Parathyroid adenoma (tissue), 2 donors: ENCODE measurements at regions not wholly inside any gene's neighbourhood (a gene's known extent, or its start where the extent isn't known, plus 50 kb on each side); places are given as distances from the start of the nearest gene placed in this dataset.

Experiments used
- H2AFZ ChIP-seq: fragments of 300-600 bp; sonication (generic); one replicate; pipeline ENCODE4 v1.7.0; 2017; ENCODE audit warnings: antibody characterized with exemption, mild to moderate bottlenecking
- H3K27ac ChIP-seq: fragments of 300-600 bp; sonication (generic); one replicate; pipeline ENCODE4 v1.7.0; 2017
- H3K27me3 ChIP-seq: fragments of 300-600 bp; sonication (generic); one replicate; pipeline ENCODE4 v1.7.0; 2017; ENCODE audit warnings: low read length; ENCODE audit not compliant: control insufficient read depth, insufficient read depth
- H3K36me3 ChIP-seq: fragments of 300-600 bp; sonication (generic); one replicate; pipeline ENCODE4 v1.7.0; 2017; ENCODE audit warnings: low read length; ENCODE audit not compliant: control insufficient read depth, insufficient read depth
- H3K4me1 ChIP-seq: fragments of 300-600 bp; sonication (generic); one replicate; pipeline ENCODE4 v1.7.0; 2017; ENCODE audit warnings: control low read depth
- H3K4me2 ChIP-seq: fragments of 300-600 bp; sonication (generic); one replicate; pipeline ENCODE4 v1.7.0; 2017; ENCODE audit warnings: low read length
- H3K4me3 ChIP-seq: fragments of 300-600 bp; sonication (generic); one replicate; pipeline ENCODE4 v1.7.0; 2017; ENCODE audit warnings: low read depth, low read length
- H3K79me2 ChIP-seq: fragments of 300-600 bp; sonication (generic); one replicate; pipeline ENCODE4 v1.7.0; 2017; ENCODE audit warnings: control low read depth
- H3K9ac ChIP-seq: fragments of 300-600 bp; sonication (generic); one replicate; pipeline ENCODE4 v1.7.0; 2017; ENCODE audit warnings: mild to moderate bottlenecking
- H3K9me3 ChIP-seq: fragments of 300-600 bp; sonication (generic); one replicate; pipeline ENCODE4 v1.7.0; 2017; ENCODE audit warnings: low read length; ENCODE audit not compliant: control insufficient read depth
- TF ChIP-seq, protein P1 (sequence below): fragments of 300-600 bp; sonication (generic); IDR thresholded peaks from one replicate; pipeline ENCODE4 v1.7.0; 2017; ENCODE audit warnings: antibody characterized with exemption, mild to moderate bottlenecking
- donor health status: primary hyperparathyroidism.

DNA sequence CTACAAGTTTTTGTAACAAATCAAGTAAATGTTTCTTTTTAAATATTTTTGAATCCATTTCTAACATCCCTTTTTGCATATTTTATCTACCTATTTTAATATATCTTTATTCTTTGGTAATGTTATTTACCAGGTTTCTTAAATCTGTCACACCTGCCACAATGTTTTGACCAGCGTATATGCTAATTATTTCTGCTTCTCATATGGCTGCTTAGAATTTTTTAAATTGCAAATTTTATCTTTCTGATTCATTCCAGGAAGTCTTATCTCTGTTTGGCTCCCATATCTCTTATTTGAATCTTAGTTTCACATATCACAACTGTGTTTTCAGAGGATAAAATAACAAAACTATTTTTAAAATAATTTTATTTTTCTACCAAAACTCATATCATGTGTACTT, 1411.1 kb downstream of the KCNT2 start:
- H3K4me3 ChIP-seq: no peak overlapping the region
- no peaks in the 10 kb centered on the region for H3K79me2 ChIP-seq
- TF ChIP-seq, protein P1, sequence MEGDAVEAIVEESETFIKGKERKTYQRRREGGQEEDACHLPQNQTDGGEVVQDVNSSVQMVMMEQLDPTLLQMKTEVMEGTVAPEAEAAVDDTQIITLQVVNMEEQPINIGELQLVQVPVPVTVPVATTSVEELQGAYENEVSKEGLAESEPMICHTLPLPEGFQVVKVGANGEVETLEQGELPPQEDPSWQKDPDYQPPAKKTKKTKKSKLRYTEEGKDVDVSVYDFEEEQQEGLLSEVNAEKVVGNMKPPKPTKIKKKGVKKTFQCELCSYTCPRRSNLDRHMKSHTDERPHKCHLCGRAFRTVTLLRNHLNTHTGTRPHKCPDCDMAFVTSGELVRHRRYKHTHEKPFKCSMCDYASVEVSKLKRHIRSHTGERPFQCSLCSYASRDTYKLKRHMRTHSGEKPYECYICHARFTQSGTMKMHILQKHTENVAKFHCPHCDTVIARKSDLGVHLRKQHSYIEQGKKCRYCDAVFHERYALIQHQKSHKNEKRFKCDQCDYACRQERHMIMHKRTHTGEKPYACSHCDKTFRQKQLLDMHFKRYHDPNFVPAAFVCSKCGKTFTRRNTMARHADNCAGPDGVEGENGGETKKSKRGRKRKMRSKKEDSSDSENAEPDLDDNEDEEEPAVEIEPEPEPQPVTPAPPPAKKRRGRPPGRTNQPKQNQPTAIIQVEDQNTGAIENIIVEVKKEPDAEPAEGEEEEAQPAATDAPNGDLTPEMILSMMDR: no peak
- no peak overlapping the region for H3K4me2 ChIP-seq
- no peaks in the 10 kb centered on the region for H3K9me3 ChIP-seq
- H2AFZ ChIP-seq: no peak overlapping the region
- no peaks in the 10 kb centered on the region for H3K27me3 ChIP-seq
- no peaks in the 10 kb centered on the region for H3K4me1 ChIP-seq
- no peak overlapping the region for H3K9ac ChIP-seq
- no peak overlapping the region for H3K27ac ChIP-seq
- H3K36me3 ChIP-seq: no peaks in the 10 kb centered on the region

DNA sequence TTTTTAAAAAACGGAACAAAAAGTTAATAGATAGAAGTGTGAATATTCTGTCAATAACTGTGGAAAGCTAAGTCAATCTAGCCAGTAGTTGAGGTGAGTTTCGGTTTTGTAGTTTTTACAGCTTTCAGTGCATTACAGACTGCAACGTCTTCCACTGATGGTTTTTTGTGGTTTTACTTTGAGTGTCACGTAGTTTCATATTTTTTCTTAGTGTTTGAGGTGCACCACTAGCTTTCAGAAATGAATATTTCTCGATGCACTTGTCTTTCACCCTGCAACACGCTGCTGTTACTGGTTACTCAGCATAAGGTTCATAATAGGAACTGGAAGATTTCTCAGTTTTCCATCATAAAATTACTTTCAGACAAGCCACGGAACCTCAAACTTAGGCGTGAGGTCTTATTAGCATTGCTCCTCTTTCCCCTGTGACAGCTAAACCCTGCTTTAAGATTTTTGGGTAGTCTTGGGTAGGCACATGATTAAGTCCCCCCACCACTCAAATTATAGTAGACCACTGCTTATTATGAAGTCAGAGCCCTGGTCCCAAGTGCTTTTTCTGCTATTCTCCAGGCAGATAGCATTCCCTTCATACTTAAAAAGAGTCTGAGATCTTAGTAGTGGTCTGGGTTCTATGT, 1412.7 kb downstream of the KCNT2 start:
- H3K9ac ChIP-seq: no peak overlapping the region
- no peaks in the 10 kb centered on the region for H3K36me3 ChIP-seq
- H2AFZ ChIP-seq: no peak overlapping the region
- H3K79me2 ChIP-seq: no peaks in the 10 kb centered on the region
- no peaks in the 10 kb centered on the region for H3K27me3 ChIP-seq
- no peak overlapping the region for H3K27ac ChIP-seq
- TF ChIP-seq, protein P1: no peak
- no peaks in the 10 kb centered on the region for H3K9me3 ChIP-seq
- H3K4me1 ChIP-seq: no peaks in the 10 kb centered on the region
- no peak overlapping the region for H3K4me3 ChIP-seq
- H3K4me2 ChIP-seq: no peak overlapping the region

DNA sequence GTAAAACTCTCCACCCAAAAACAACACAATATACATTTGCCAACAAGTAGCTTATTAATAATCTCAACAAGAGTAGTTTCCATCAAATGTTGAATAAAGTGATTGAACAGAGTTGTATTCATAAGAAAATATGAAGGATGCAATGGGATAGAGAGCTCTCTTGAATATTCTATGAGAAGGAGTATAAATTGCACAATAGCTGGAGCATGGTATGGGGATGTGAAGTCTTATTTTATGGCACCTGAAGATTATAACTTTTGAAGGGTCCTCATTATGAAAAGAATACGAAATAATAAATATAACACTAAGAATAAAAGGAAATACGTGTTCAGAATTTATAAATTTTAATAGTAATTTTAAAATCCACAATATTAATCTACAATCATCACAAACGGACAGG, 1415.1 kb downstream of the KCNT2 start:
- H3K27ac ChIP-seq: no peak overlapping the region
- H3K4me1 ChIP-seq: no peaks in the 10 kb centered on the region
- TF ChIP-seq, protein P1: no peak
- no peaks in the 10 kb centered on the region for H3K27me3 ChIP-seq
- no peak overlapping the region for H2AFZ ChIP-seq
- no peaks in the 10 kb centered on the region for H3K79me2 ChIP-seq
- no peaks in the 10 kb centered on the region for H3K9me3 ChIP-seq
- no peaks in the 10 kb centered on the region for H3K36me3 ChIP-seq
- no peak overlapping the region for H3K9ac ChIP-seq
- no peak overlapping the region for H3K4me2 ChIP-seq
- no peak overlapping the region for H3K4me3 ChIP-seq

DNA sequence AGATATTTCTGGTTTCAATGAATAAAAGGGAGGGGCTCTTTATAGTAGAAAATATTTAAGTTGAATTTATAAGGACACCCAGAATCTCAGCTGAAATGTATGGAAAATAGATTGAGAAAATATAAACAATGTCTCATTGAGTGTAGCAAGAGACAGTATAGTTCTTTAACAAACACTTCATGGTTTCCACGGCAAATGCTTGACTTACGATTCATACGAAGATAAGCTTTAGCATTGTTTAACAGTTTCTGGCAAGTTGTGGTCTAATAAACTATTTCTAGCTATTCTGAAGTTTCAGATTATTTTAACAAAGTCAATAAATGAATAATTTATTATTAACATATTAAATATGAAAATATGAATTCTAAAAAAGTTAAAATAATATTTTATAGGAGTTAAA, 1419.4 kb downstream of the KCNT2 start:
- TF ChIP-seq, protein P1: no peak
- Histone ChIP-seq H3K79me2 (no peaks in the 10 kb centered on the region), H3K4me2 (no peak overlapping the region), H3K27me3 (no peaks in the 10 kb centered on the region), H3K9ac (no peak overlapping the region), H2AFZ (no peak overlapping the region), H3K4me1 (no peaks in the 10 kb centered on the region), H3K27ac (no peak overlapping the region), H3K9me3 (no peaks in the 10 kb centered on the region), H3K36me3 (no peaks in the 10 kb centered on the region), H3K4me3 (no peak overlapping the region)

DNA sequence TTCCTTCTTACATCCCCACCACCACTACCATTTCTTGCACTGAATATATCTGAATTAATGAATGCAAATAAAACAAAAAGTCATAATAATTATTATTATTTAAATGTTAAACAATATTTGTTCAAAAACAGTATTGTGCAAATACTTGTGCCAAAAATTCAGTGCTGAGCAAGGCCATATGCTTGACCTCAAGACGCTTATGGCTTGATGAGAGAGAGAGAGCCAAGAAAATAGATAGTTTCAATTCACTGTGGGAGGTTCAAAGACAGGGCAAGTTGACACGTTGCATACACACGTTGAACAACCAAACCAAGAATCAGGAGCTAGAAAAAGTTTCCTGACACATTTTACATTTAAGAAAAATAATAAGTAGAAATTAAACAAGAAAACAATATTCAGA, 1421.7 kb downstream of the KCNT2 start:
- Histone ChIP-seq H3K36me3 (no peaks in the 10 kb centered on the region), H3K4me2 (no peak overlapping the region), H3K27ac (no peak overlapping the region), H3K79me2 (no peaks in the 10 kb centered on the region), H3K9ac (no peak overlapping the region), H3K4me1 (no peaks in the 10 kb centered on the region), H3K27me3 (no peaks in the 10 kb centered on the region), H3K4me3 (no peak overlapping the region), H3K9me3 (no peaks in the 10 kb centered on the region), H2AFZ (no peak overlapping the region)
- TF ChIP-seq, protein P1: no peak
